Right lung (tissue), 2 donors: ENCODE measurements at regions not wholly inside any gene's neighbourhood (a gene's known extent, or its start where the extent isn't known, plus 50 kb on each side); places are given as distances from the start of the nearest gene placed in this dataset.
A peak's percentile ranks its signal among the peaks of the same experiment; 100 is the strongest.

Source experiments
- DNase-seq, 2 donors: peaks; one replicate each; pipeline ENCODE4 v3.0.0-alpha.2; 2013

DNA sequence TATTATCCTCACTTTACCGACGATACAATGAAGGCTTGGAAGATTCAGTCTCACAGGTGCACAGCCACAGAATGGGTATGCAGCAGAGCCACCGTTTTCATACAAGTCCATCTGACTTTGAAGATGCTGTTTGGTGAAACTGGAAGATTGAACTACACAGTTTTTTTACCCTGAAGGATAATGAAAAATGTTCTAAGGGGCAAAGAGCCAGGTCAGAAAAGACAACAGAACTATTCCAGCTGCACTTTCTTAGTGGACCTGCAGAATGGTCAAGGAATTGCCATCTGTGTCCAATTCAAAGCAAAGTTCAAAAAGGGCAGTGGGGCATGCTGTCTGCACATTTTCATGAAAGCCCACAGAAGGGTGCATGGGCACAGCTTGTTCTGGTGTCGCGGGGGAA lies 127.6 kb upstream of the PDZRN3 start:
- DNase-seq = no peak

DNA sequence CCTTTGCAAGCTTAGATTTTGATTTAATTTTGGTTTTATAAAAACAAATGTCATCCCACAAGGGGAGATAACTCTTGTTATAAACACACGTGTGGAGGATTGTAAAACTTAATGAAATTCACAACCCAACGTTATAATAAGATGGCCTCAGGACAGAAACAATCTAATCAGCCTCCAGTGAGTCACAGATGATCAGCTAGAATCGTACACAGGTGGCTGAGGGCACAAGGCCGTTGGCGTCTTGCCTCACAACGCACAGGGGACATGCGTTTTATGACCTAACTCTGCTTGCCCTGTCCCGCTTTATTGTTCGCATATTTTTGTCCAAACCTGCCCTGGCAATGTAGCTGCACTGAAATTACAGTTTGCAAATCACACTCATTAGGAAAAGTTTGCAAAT lies 121.9 kb upstream of the PDZRN3 start:
- DNase-seq = no peak

DNA sequence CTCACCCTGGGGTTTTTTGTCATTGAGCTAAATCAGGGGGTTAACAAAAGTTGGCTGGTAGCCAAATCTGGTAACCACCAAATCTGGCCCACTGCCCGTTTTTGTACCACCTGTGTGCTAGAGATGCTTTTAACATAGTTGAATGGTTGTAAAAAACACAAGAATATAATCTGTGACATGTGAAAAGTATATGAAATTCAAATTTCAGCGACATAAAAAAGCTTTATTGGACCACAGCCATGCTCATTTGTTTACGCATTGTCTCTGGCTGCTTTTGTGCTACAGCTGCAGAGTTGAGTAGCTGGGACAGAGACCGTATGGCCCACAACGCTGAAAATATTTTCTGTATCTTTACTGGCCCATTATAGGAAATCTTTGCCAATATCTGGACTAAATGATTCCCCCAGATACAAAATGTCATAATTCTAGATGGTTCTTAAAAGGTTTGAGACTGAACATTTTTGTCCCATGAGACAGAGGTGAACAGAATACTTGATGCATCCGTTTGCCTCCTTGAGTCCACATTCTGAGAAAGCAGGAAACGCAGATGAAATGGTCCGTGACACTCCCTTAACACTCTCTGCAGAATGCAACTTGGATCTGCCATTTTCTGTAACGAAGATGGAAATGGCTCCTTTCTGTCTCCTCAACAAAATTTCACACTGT lies 120.9 kb upstream of the PDZRN3 start:
- DNase-seq = peak; percentile 84 to 86

DNA sequence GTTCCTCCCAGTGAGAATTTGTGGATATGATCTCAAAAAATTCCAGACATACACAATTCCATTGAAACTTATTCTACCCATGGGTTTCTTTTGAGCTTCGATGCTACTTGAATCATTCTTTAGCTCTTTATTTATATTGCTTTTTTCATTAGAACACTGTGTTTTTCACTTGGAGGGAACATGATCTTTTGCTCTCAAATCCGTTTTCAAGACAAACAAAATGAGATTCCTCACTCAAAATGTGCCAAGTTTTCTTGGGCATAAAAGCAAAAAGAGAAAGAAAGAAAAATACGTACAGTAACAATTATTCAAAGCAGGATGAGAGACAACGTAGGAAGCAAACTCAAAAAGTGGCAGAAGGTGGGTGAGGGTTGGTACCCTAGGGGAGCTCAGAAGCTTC lies 118.8 kb upstream of the PDZRN3 start:
- DNase-seq = no peak

DNA sequence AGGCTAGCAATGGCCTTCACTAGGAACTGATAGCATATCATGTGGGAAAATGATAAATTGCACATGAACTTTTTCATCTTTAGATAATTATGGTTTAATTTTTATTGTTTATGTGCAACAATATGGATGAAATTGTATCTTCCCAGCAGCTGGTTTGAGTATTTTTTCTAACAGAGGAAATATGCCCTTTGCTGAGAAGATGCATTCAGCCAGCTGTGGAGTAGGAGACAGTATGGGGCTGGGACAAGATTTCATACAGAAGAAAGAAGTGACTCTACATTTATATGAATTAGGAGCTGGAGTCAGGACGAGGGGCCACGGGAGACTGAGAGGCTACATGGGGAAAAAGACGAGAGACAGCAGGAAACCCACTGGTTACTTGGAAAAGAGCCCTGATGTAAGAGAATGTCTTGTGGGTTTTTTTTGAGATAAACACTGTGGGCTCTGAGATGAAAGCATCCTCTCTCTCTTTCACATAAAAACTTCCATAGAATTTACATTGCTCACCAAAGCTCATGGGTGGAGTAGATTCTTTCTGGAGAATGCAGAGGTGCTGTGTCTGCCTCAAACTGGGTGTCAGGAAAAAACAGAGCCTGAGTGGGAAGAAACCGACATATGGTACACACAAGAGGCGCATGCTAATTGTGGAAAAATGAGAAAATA lies 115.2 kb upstream of the PDZRN3 start:
- DNase-seq = peak in 1 of 2 donors; percentile 10

DNA sequence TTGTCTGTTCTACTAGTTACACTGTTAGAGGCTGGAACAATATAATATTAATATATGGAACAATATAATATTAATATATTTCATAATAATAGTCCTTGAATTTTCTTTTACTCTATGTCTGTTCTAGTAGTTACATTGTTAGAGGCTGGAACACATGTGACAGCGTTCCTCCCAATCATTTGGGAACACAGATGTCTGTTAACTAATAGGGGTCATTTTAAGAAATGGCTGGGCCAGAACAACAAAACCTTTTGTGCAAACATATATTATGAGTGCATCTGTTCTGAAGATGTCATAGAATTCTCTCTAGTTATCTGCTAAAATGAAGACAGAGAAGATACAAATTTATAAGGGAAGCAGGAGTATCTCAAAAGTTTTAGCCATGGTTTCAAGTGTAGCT lies 114.0 kb upstream of the PDZRN3 start:
- DNase-seq = no peak

DNA sequence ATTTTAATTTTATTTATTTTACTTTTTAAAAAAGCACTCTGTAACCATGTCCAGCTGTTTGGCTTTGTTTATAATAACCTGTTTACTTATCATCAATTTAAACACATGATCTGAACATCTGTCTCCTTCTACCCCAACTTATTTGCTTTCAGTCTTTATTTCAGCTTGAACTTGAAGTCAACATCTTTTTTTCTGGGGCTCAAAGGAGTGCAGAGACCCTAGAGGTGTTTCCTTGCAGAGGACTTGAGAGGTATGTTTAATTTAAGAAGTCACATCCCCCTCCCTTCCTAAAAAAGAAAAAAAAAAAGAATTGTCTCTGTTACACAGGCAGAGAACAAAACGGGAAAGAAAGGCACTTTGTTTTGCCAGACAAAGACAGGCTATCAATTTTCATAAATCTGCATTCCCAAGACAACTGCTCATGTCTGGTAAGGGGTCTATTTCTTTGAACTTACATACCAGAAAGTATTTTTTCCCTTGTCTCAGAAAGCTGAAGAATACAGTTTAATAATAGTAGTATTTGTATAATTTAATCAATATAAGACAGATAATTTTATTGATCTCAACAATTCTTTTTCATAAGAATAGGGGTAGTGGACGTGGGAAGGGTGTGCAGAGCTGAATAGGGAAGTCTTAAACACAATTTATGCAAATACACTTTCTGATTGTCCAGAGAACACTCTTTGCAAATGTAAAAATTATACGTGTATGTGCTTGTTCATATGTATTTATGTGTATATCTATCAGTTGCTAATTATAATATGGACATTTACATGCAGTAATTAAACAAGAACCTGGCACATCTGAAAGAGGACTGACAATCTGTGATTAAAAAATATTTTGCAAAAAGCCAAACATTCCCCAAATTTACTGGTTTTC lies 109.7 kb upstream of the PDZRN3 start:
- DNase-seq = no peak

DNA sequence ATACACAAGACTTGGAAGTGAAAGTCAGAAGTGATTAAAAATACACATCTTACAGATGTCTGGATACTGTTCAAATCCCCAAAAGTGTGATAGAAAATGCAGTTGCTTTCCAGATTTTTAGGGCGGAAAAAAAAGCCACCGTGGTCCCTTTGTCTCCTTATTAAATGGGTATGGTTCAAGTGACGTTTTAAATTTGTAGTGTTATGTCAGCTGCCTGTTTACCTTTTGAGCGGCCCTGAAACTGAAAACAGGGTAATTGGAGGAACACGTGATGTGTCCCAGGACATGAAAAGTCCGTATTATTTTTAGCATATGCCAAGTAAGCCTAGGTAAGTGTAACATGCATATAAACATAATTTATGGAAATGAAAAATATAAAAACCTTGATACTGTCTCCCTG lies 109.0 kb upstream of the PDZRN3 start:
- no peak for DNase-seq

DNA sequence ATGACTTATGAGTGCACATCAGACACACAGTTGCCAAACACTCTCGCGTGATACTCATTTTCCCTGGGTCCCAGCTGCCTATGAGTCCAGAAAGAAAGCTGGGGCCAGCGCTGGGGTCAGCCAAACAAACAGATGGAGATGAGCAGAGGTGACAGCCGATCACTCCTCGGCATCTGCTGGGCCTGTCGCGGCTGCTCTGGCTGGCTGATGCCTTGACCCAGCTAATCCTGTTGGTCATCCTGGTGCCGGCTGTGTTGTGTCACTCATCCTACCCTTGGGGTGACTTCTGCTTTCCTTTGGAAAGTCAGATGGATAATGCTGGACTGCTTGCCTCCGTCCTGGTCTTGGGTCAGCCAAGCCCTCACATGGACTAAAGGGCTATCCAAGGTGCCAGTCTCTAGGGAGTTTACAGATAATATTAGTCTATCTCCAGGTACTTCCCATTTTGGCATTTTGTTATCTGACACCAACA lies 105.3 kb upstream of the PDZRN3 start:
- DNase-seq = peak in 1 of 2 donors; percentile 45

DNA sequence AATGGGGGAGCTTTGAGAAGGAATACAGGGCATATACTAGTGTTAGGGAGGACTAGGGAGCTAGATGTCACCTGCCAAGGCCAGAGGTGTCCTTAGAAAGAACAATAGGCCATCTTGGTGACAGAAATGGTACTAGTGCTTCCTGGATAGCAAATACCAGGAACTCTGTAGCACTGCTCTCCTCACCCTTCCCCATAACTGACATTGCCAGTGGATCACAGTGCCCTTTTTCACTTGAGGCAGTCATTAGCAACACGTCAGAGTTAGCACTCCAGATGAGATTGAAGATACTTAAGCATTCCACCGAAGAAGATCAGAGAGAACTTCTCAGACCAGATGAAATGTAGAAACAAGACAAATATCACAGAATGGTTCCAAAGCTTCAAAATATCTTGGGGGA lies 103.1 kb upstream of the PDZRN3 start:
- DNase-seq = no peak

DNA sequence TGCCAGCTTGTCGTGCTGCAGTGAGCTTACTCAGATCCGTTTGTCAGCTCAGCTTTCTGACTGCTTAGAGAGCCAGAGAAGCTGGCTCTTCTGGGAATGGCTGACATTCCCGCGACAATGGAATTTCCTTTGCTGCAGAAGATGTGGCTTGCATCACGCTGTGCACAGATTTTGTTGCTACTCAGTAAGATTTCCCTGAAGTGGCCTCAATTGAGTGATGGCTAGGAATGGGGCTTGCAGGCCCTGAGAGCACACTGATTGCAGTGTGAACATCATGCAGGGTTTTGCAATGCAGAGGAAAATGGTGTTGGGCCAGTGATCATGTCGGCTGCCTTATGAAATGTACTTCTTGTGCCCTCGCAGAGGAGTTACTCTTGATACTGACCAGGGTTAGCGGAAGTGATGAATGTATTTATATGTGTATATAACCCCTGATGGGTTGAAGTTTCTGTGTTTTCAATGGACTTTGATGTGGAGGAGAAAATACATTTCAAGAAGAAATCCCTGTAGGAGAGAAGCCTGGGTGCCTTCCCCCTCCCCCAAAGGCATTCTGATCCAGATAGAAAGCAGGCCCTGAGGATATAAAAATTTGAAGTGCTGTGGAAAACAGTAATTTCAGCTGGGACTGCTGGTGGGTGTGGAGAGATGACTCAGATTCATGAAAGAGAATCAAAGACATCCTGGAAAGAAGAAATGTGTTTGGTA lies 102.5 kb upstream of the PDZRN3 start:
- DNase-seq = peak; percentile 67 to 78

DNA sequence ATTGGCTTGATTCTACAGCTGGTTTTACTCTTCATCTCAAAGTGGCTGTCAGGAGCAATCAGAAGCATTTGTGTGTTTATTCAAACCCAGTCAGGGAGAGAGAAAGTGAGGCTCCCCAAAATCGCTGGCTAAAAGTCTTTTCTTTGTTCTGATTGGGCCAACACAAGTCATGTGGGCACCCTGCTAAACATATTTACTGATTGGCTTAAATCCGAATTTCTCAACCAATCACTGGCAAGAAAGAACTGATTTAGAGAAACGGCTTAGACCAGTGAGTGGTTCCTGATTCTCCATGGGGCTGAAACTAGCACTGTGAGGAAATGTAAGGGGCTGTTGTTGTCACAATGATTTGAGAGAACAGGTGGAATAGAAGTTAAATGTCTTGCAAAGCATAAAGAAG lies 98.9 kb upstream of the PDZRN3 start:
- DNase-seq = no peak

DNA sequence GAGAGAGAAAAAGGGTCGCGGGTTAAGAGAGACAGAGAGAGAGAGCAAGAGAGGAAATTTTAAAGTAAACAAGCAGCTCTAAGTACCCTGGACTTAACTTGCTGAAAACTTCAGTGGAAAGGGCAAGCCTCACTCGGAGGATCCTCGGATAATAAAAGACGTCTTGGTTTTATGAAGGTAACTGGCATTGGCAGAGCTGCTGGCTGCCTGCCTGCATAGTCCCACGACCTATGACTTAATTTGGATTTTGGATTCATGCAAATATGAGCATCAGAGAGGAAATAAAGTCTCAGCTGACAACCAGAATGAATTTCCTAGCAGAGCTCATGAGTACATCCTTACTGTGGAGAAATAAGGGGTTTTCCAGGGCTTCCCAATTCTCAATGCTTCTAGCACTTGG lies 95.1 kb upstream of the PDZRN3 start:
- peak; percentile 41 to 49 for DNase-seq

DNA sequence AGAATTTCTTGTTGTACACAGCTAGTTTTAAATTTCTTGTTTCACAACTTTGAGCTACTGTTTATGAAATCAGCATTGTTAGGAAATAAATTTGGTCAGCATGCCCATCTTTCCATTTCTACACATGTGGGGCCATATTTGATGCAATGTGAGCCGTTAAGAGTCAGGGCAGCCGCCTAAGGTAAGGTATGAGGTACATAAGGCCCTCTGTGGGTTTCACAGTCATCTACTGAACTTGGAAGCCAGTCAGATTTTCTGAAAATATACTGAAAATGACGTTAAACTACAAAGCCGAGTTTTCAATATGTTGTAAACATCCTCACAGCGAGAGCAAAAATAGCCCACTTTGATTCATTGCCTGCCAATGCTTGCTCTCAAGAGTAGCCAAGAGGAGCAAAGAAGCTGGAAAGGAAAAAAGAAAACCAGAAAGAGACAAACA lies 94.7 kb upstream of the PDZRN3 start:
- peak; percentile 68 to 78 for DNase-seq

DNA sequence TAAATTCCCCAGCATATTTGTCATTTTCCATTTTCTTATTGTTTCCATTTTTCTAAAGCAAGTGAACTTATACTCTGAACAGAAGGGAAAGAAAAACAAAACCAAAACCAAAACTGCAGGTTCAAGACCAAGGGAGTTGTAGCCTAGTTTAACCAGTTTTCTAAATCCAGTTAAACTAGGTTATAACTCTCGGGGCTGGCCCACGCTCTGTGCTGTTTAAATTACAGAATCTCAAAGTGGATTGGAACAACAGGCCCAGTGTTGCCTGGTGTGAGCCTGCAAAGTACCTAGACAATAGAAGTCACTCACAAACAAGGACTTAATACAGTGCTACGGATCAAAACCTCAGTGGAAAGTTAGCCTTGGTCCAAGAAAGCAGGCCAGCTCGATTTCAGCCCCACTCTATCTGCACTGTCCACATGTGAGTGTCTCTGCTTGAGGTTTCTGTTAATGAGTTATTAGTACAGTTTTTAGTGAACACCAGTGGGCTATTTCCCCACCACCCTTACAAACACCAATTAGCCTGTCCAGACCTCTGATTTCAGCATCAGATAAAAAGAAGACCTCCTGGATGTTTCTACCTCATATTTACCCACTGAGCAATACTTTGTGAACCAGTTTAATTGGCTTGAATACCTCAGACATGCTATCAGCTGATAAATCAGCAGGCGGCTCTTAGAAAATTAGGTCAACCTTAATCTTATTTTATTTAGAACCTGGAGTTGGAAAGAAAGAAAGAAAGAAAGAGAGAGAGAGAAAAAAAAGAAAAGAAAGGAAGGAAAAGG lies 93.8 kb upstream of the PDZRN3 start:
- DNase-seq = no peak

DNA sequence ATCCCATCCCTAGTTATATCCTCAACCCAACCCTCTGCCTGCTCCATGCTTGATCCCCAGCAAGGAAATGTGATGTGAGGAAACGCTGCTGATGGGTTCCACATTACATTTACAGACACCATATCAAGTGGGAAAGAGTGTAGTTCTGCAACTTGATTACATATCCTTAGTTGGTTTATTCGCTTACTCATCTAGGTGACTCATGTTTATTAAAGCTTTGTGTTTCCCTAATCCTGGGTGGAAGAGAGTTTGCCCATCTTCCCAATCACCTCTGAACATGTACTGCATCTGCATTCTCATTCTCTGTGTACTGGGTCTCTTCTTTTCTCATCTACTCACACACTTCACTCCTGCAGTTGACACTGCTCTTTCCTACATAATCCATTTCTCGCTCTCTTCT lies 91.7 kb upstream of the PDZRN3 start:
- no peak for DNase-seq

DNA sequence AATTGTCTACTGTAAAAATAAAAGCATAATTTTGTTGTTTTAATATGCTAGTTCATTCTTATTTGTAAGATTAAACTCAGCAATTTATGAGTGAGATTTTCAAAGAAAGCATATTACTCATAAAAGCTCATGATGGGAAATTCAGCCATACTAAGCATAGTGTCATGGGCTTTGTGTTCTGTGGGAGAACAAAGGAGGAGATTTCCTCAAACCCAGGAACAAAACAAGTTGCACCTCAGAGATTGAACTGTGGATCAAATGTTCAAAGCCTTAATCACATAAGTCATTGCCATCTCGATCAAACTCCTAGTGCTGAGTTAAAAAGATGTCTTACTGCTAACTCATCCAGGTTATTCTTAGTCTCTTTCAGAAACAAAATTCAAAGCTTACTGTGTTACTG lies 85.6 kb upstream of the PDZRN3 start:
- DNase-seq = no peak

DNA sequence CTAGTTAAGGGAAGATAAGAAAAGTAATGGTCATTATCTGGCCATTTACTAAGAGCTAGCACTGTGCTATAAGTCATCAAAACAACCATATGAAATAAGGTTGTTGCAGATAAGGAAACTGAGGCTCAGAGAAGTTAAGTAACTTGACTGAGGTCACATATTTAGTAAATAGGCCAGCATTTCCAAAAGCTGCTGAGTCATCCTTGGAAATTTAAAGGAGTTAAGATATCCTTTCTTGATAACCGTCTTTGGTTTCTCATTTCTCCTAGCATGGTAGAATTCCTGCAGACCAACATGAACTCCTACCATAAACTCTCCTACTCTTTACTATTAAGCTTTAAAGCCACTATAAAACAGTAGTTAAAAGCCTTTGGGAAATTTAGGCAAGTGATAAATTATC lies 85.0 kb upstream of the PDZRN3 start:
- no peak for DNase-seq

DNA sequence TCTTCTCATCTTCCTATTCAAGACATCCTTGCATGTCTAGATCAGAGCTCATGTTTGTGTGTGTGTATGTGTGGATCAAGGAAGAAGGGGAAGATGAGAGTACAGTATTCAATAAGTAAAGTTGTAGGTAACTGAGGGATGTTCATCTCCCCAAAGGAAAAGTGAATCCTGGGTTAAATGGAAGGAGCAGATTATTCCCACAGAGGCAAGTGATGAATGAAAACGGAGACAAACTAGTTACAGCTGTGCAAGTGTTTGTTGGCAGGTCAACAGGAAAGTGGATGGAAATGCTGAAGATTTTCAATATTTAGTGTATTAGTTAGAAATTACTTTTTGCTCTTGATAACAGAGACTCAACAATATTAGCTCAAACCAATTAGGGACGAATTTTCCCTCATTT lies 84.2 kb upstream of the PDZRN3 start:
- no peak for DNase-seq

DNA sequence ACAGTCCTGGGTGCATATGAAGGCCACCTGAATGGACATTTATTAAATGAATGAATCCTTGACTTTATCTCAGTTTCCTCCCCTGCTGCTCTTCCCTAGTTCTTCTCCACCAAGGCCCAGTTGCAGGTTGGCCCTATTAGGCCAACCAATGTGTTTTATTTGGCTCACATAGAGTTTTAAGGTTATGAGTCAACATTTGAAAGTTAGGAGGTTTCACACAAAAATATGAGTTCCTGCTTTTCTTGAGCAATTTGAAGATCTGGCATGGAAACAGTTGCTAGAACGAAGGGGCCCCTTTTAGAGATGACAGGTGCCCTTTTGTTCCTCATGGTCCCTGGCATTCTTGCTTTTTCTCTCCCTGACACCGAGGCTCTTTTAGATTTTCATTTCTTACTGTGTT lies 83.0 kb upstream of the PDZRN3 start:
- no peak for DNase-seq

DNA sequence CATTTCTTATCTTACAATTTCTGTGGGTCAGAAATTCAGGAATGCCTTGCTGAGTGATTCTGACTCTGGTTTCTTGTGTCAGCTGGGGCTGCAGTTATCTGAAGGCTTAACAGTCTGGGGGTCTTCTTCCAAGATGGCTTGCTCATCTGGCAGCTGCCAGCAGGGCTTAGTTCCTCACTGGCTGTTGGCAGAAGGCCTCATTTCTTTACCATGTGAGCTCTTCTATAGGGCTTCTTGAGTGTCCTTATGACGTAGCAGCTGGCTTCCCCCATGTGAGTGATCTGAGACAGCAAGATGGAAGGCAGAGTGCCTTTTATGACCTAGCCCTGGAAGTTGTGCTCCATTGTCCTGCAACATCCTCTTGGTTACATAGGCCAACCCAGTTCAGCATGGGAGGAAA lies 82.0 kb upstream of the PDZRN3 start:
- no peak for DNase-seq
